PC-9 (cell line): ENCODE measurements at regions not wholly inside any gene's neighbourhood (a gene's known extent, or its start where the extent isn't known, plus 50 kb on each side); places are given as distances from the start of the nearest gene placed in this dataset.

Experiments
- CTCF ChIP-seq: fragments of 200-600 bp; sonication (generic); conservative IDR thresholded peaks from 2 replicates; pipeline ENCODE4 v1.6.1; 2017; ENCODE audit warnings: mixed run types, antibody characterized with exemption, mild to moderate bottlenecking, moderate library complexity
- EZH2 ChIP-seq: fragments of 200-600 bp; sonication (generic); IDR thresholded peaks from 2 replicates; pipeline ENCODE4 v1.8.0; 2017; ENCODE audit warnings: antibody characterized with exemption, low read depth

- no peak for TF ChIP-seq EZH2
- no peak for TF ChIP-seq CTCF
Measured at GRCh38 chr1:29990304-29990703, 733.1 kb downstream of the MATN1 start.
